Ishikawa (cell line): ENCODE measurements at regions not wholly inside any gene's neighbourhood (a gene's known extent, or its start where the extent isn't known, plus 50 kb on each side); places are given as distances from the start of the nearest gene placed in this dataset.

Experiments
- CEBPB ChIP-seq: IDR thresholded peaks from 2 replicates; pipeline ENCODE4 v1.6.1; 2012
- CREB1 ChIP-seq: IDR thresholded peaks from 2 replicates; pipeline ENCODE4 v1.6.1; 2012; ENCODE audit warnings: low read depth
- EGR1 ChIP-seq: IDR thresholded peaks from 2 replicates; pipeline ENCODE4 v1.6.1; 2012
- EP300 ChIP-seq: IDR thresholded peaks from 2 replicates; pipeline ENCODE4 v1.6.1; 2012; ENCODE audit warnings: borderline replicate concordance
- FOXM1 ChIP-seq: IDR thresholded peaks from 2 replicates; pipeline ENCODE4 v1.6.1; 2012; ENCODE audit warnings: low read depth, borderline replicate concordance
- MAX ChIP-seq: IDR thresholded peaks from 2 replicates; pipeline ENCODE4 v1.6.1; 2012
- NFIC ChIP-seq: IDR thresholded peaks from 2 replicates; pipeline ENCODE4 v1.6.1; 2012
- RAD21 ChIP-seq: IDR thresholded peaks from 2 replicates; pipeline ENCODE4 v1.6.1; 2012; ENCODE audit warnings: low read depth
- REST ChIP-seq: IDR thresholded peaks from 2 replicates; pipeline ENCODE4 v1.6.1; 2012; ENCODE audit warnings: low read depth, mild to moderate bottlenecking
- TAF1 ChIP-seq: IDR thresholded peaks from 2 replicates; pipeline ENCODE4 v1.6.1; 2012; ENCODE audit warnings: low read depth, mild to moderate bottlenecking
- TCF12 ChIP-seq: IDR thresholded peaks from 2 replicates; pipeline ENCODE4 v1.6.1; 2012; ENCODE audit warnings: low read depth
- TEAD4 ChIP-seq: IDR thresholded peaks from 2 replicates; pipeline ENCODE4 v1.6.1; 2012
- USF1 ChIP-seq: IDR thresholded peaks from 2 replicates; pipeline ENCODE4 v1.6.1; 2012
- YY1 ChIP-seq: IDR thresholded peaks from 2 replicates; pipeline ENCODE4 v1.6.1; 2012; ENCODE audit warnings: low read depth
- ZBTB7A ChIP-seq: IDR thresholded peaks from 2 replicates; pipeline ENCODE4 v1.6.1; 2012; ENCODE audit warnings: low read depth

- no peak for TF ChIP-seq CREB1
- peak; percentile 55; the same call in 1 of the 2 replicates for TF ChIP-seq EP300
- no peak for TF ChIP-seq USF1
- no peak for TF ChIP-seq ZBTB7A
- TF ChIP-seq FOXM1, result peak; percentile 15; the same call in 1 of the 2 replicates
- TF ChIP-seq TAF1, result no peak
- peak; percentile 48; the same call in 1 of the 2 replicates for TF ChIP-seq TEAD4
- no peak for TF ChIP-seq YY1
- TF ChIP-seq RAD21, result no peak
- no peak for TF ChIP-seq EGR1
- 0 out of 2 replicates have a peak, but pooled peaks have one; percentile 13 for TF ChIP-seq MAX
- no peak for TF ChIP-seq TCF12
- TF ChIP-seq CEBPB, result peak; percentile 71
- TF ChIP-seq REST, result no peak
- TF ChIP-seq NFIC, result peak; percentile 72
Measured at GRCh38 chr5:157913575-157913974, 54.6 kb upstream of the CLINT1 start.

- TF ChIP-seq USF1 (0 out of 2 replicates have a peak, but pooled peaks have one; percentile 30), TAF1 (no peak), TEAD4 (peak; percentile 67; the same call in 1 of the 2 replicates), CREB1 (no peak), MAX (peak; percentile 96), TCF12 (peak; percentile 92), YY1 (peak; percentile 58; the same call in 1 of the 2 replicates), FOXM1 (peak; percentile 30; the same call in 1 of the 2 replicates), ZBTB7A (no peak), CEBPB (peak; percentile 43; the same call in 1 of the 2 replicates), EP300 (peak; percentile 74; the same call in 1 of the 2 replicates), NFIC (peak; percentile 84), RAD21 (no peak)
Measured at GRCh38 chr5:157912621-157913325, 53.8 kb upstream of the CLINT1 start.

- TF ChIP-seq CREB1 (no peak), ZBTB7A (no peak), MAX (no peak), CEBPB (no peak), TCF12 (no peak), NFIC (no peak), TAF1 (no peak), RAD21 (no peak), TEAD4 (no peak), USF1 (no peak), EP300 (no peak), FOXM1 (no peak), EGR1 (no peak), YY1 (no peak), REST (no peak)
Measured at GRCh38 chr5:157911568-157911967, 52.6 kb upstream of the CLINT1 start.
